GM10266 (cell line): ENCODE measurements at regions not wholly inside any gene's neighbourhood (a gene's known extent, or its start where the extent isn't known, plus 50 kb on each side); places are given as distances from the start of the nearest gene placed in this dataset.

ENCODE experiments used
- DNase-seq: peaks from one replicate; pipeline ENCODE4 v3.0.0; 2012; ENCODE audit errors: extremely low spot score
- TF ChIP-seq, protein P1 (sequence below): IDR thresholded peaks from 2 replicates; pipeline ENCODE4 v1.5.1; 2012; ENCODE audit warnings: mild to moderate bottlenecking, low read depth; ENCODE audit not compliant: control insufficient read depth, insufficient read depth; ENCODE audit errors: missing control alignments

GRCh38 chr4:180483036-180483435, 1760.2 kb upstream of the TENM3 start:
- DNase-seq = no peak
- TF ChIP-seq, protein P1, sequence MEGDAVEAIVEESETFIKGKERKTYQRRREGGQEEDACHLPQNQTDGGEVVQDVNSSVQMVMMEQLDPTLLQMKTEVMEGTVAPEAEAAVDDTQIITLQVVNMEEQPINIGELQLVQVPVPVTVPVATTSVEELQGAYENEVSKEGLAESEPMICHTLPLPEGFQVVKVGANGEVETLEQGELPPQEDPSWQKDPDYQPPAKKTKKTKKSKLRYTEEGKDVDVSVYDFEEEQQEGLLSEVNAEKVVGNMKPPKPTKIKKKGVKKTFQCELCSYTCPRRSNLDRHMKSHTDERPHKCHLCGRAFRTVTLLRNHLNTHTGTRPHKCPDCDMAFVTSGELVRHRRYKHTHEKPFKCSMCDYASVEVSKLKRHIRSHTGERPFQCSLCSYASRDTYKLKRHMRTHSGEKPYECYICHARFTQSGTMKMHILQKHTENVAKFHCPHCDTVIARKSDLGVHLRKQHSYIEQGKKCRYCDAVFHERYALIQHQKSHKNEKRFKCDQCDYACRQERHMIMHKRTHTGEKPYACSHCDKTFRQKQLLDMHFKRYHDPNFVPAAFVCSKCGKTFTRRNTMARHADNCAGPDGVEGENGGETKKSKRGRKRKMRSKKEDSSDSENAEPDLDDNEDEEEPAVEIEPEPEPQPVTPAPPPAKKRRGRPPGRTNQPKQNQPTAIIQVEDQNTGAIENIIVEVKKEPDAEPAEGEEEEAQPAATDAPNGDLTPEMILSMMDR = no peak

GRCh38 chr4:180485407-180485806, 1757.8 kb upstream of the TENM3 start:
- TF ChIP-seq, protein P1 = no peak
- DNase-seq = no peak

DNA sequence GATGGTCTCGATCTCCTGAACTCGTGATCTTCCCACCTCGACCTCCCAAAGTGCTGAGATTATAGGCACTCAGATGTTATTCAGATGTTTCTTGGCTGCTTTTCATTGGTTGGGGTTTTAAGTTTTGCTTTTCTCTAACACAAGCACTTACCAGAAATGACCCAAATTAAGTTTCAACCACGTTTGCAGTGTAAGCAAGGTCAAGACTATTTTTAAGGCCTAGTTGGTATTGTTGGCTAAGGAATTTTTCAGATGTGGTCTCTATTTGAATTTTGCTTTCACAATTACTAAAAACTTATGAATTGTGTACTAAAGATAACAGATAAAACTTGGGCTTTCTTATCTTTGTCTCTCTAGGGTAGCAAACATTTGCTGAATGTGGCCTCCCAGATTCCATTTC, 1756.9 kb upstream of the TENM3 start:
- TF ChIP-seq, protein P1 = no peak
- no peak for DNase-seq

GRCh38 chr4:180489787-180490186, 1753.4 kb upstream of the TENM3 start:
- TF ChIP-seq, protein P1 = no peak
- no peak for DNase-seq

- no peak for DNase-seq
- TF ChIP-seq, protein P1 = no peak
Measured at GRCh38 chr4:180491210-180491609, 1752.0 kb upstream of the TENM3 start.

DNA sequence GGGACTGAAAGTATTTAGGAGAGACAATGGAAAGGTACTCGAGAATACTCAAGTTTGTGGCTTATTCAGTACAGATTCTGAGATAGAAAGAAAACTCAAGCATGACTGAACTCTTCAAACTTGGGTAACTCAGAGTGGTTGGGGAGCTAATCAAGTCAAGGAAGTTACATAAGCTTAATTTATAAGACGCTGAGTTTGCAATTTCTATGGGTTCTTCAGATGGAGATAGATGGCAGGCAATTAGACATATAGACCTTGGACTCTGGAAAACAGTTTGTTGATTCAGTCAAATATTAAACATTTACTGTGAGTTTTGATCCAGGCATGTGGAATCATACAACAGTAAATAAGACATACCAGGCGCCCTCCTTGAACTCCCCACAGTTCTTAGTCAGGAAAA, 1749.9 kb upstream of the TENM3 start:
- TF ChIP-seq, protein P1 = no peak
- DNase-seq = no peak

GRCh38 chr4:180500154-180500553, 1743.0 kb upstream of the TENM3 start:
- TF ChIP-seq, protein P1 = no peak
- DNase-seq = no peak
